Heart left ventricle (tissue), 13 donors: ENCODE measurements at regions not wholly inside any gene's neighbourhood (a gene's known extent, or its start where the extent isn't known, plus 50 kb on each side); places are given as distances from the start of the nearest gene placed in this dataset.

Experiments
- CTCF ChIP-seq, 12 donors: fragments of 200-600 bp; sonication (generic) in 4 of 12; IDR thresholded peaks; one replicate each; pipeline versions ENCODE4 v1.5.0 to v1.8.0; 2018 to 2022; ENCODE audit warnings: antibody characterized with exemption in 12 of 12, mild to moderate bottlenecking in 5 of 12
- POLR2A ChIP-seq, 2 donors: fragments of 450-650 bp; IDR thresholded peaks; one replicate each; pipeline ENCODE4 v1.6.1; 2017; ENCODE audit warnings: antibody characterized with exemption in 2 of 2, mild to moderate bottlenecking in 2 of 2, moderate library complexity in 2 of 2
- donor health status: ischemic (EF 13 %, LVEDD 7.1; RV severe dilation, severe dysfunction).
- donor health status: DM: no; HTN: yes; CAD: no.
- donor health status: DM: no; HTN: no; CAD: no.
- donor health status: ischemic (EF 25% LVEDD 6.9; RV normal size, moderate dysfunction).
- donor health status: ischemic (EF 25% LVEDD 5.7; RV mildly dilated, moderate dysfunction).
- donor health status: ischemic (EF 35%, LVEDD 5.7; RV mildly dilated, moderate dysfunction).
- donor health status: nonischemic (EF 11% LVEDD 7.7; RV severe dilation, severe dysfunction).
- donor health status: DM: yes; HTN: yes; CAD: no.
- donor health status: PGD.
- donor health status: ischemic (EF 29% LVEDD 5.4; RV normal size, mild dysfunction).
- donor health status: nonischemic (EF 23%, LVEDD 6.1; RV moderate dilation, normal function).

- TF ChIP-seq CTCF (IDR thresholded peaks at IDR 0.05) (no peak), POLR2A (IDR thresholded peaks at IDR 0.05) (no peak)
Observed at GRCh38 chr2:3102081-3102921, 275.3 kb downstream of the EIPR1 start.
